Neural crest cell (in vitro differentiated cells): ENCODE measurements at regions not wholly inside any gene's neighbourhood (a gene's known extent, or its start where the extent isn't known, plus 50 kb on each side); places are given as distances from the start of the nearest gene placed in this dataset.

ENCODE experiments used
- DNase-seq: peaks from one replicate; pipeline ENCODE4 v3.0.0; 2021; ENCODE audit warnings: low read depth, mixed read lengths, low spot score
- H3K27ac Mint-ChIP-seq: one replicate; pipeline ENCODE4 v1.8.0; 2021; ENCODE audit warnings: mild to moderate bottlenecking, mixed read lengths; ENCODE audit not compliant: unreplicated experiment
- H3K27me3 Mint-ChIP-seq: 2 replicates; pipeline ENCODE4 v1.8.0; 2021; ENCODE audit warnings: low read depth, mild to moderate bottlenecking, mixed read lengths
- H3K36me3 Mint-ChIP-seq: 2 replicates; pipeline ENCODE4 v1.8.0; 2021; ENCODE audit warnings: low read depth, mild to moderate bottlenecking, mixed read lengths
- H3K4me1 Mint-ChIP-seq: 2 replicates; pipeline ENCODE4 v1.8.0; 2021; ENCODE audit warnings: mixed read lengths
- H3K4me3 Mint-ChIP-seq: one replicate; pipeline ENCODE4 v1.8.0; 2021; ENCODE audit warnings: mild to moderate bottlenecking, mixed read lengths
- H3K9me3 Mint-ChIP-seq: 2 replicates; pipeline ENCODE4 v1.8.0; 2021; ENCODE audit warnings: mixed read lengths
- TF ChIP-seq, protein P1 (sequence below): fragments of 200-600 bp; sonication (generic); conservative IDR thresholded peaks from 2 replicates; pipeline ENCODE4 v1.5.0; 2021; ENCODE audit warnings: antibody characterized with exemption, mild to moderate bottlenecking

- peaks cover 94% of the 10 kb centered on the region for H3K27me3 Mint-ChIP-seq
- H3K36me3 Mint-ChIP-seq = no peaks in the 10 kb centered on the region
Observed at GRCh38 chr5:155732587-155733376, 594.2 kb upstream of the SGCD start.

GRCh38 chr5:155733935-155734334, 593.0 kb upstream of the SGCD start:
- H3K4me1 Mint-ChIP-seq = no peaks in the 10 kb centered on the region
- peaks cover 94% of the 10 kb centered on the region for H3K27me3 Mint-ChIP-seq
- H3K4me3 Mint-ChIP-seq = no peak overlapping the region
- H3K27ac Mint-ChIP-seq = no peak overlapping the region
- H3K9me3 Mint-ChIP-seq = no peaks in the 10 kb centered on the region
- no peaks in the 10 kb centered on the region for H3K36me3 Mint-ChIP-seq
- no peak for DNase-seq
- TF ChIP-seq, protein P1, sequence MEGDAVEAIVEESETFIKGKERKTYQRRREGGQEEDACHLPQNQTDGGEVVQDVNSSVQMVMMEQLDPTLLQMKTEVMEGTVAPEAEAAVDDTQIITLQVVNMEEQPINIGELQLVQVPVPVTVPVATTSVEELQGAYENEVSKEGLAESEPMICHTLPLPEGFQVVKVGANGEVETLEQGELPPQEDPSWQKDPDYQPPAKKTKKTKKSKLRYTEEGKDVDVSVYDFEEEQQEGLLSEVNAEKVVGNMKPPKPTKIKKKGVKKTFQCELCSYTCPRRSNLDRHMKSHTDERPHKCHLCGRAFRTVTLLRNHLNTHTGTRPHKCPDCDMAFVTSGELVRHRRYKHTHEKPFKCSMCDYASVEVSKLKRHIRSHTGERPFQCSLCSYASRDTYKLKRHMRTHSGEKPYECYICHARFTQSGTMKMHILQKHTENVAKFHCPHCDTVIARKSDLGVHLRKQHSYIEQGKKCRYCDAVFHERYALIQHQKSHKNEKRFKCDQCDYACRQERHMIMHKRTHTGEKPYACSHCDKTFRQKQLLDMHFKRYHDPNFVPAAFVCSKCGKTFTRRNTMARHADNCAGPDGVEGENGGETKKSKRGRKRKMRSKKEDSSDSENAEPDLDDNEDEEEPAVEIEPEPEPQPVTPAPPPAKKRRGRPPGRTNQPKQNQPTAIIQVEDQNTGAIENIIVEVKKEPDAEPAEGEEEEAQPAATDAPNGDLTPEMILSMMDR = no peak

More at GRCh38 chr5:155732587-155733376, 594.2 kb upstream of the SGCD start:
- DNase-seq = no peak
- TF ChIP-seq, protein P1 = no peak
- Mint-ChIP-seq H3K27ac (no peak overlapping the region), H3K4me3 (no peak overlapping the region), H3K4me1 (no peaks in the 10 kb centered on the region), H3K9me3 (no peaks in the 10 kb centered on the region)

DNA sequence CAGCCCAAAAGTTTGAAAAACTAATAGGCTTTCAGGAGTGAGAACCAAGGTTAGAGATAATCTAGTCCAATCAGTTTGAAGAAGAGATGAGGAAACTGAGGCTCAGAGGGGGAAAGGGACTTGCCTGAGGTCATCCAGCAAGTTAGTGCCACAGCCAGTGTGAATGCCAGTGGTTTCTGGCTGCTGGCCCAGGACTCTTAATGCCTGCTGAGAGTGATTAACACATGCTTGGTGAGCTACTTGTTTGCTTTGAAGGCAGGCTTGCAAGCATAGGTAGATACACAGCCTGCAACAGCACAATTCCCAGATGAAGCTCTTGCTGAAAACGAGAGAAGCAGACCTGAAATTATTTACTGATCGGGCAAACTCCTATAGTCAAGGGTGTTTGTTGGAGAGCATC, 591.6 kb upstream of the SGCD start:
- no peak for DNase-seq
- Mint-ChIP-seq H3K27me3 (peaks cover 86% of the 10 kb centered on the region), H3K27ac (no peak overlapping the region), H3K4me1 (no peaks in the 10 kb centered on the region), H3K9me3 (no peaks in the 10 kb centered on the region), H3K36me3 (no peaks in the 10 kb centered on the region), H3K4me3 (no peak overlapping the region)
- TF ChIP-seq, protein P1 = no peak

DNA sequence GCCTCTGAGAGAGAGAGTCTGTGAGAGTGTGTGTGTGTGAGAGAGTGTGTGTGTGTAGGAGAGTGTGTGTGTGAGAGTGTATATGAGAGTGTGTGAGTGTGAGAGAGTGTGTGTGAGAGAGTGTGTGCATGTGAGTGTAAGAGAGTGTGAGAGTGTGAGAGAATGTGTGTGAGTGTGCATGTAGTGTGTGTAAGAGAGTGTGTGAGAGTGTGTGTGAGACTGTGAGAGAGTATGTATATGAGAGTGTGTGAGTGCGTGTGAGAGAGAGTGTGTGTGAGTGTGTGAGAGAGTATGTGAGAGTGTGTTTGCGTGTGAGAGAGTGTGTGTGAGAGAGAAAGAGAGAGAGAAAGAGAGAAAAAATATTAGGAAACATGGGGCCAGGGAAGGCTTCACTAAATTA, 588.3 kb upstream of the SGCD start:
- Mint-ChIP-seq H3K36me3 (no peaks in the 10 kb centered on the region), H3K9me3 (no peaks in the 10 kb centered on the region), H3K4me3 (no peak overlapping the region), H3K27ac (no peak overlapping the region), H3K27me3 (peaks cover 60% of the 10 kb centered on the region), H3K4me1 (no peaks in the 10 kb centered on the region)
- DNase-seq = no peak
- TF ChIP-seq, protein P1 = no peak

- no peaks in the 10 kb centered on the region for H3K36me3 Mint-ChIP-seq
- H3K27me3 Mint-ChIP-seq = peaks cover 10% of the 10 kb centered on the region
- H3K4me3 Mint-ChIP-seq = no peak overlapping the region
- H3K9me3 Mint-ChIP-seq = peaks cover 3% of the 10 kb centered on the region
- H3K27ac Mint-ChIP-seq = no peak overlapping the region
- no peak for DNase-seq
- H3K4me1 Mint-ChIP-seq = no peaks in the 10 kb centered on the region
- TF ChIP-seq, protein P1 = no peak
Observed at GRCh38 chr5:155746367-155747038, 580.5 kb upstream of the SGCD start.
